SK-N-SH (cell line): ENCODE measurements at regions not wholly inside any gene's neighbourhood (a gene's known extent, or its start where the extent isn't known, plus 50 kb on each side); places are given as distances from the start of the nearest gene placed in this dataset.

Experiments used
- CTCF ChIA-PET: fragments of 300-600, 350-600 bp; formaldehyde crosslinking; extraction: SDS; loops from one replicate; lab custom pipeline; 2021; lab: Yijun Ruan, JAX
- POLR2A ChIA-PET: fragments of 350-600 bp; sonication (Branson Sonifier 250); formaldehyde crosslinking; extraction: SDS; loops from one replicate; lab custom pipeline; 2020; ENCODE audit warnings: antibody characterized with exemption, inconsistent platforms; lab: Yijun Ruan, JAX
- DNase-seq: peaks from one replicate; pipeline ENCODE4 v3.0.0; 2012
- H2AFZ ChIP-seq: fragments of 200-600 bp; sonication (generic); 2 replicates; pipeline ENCODE4 v1.8.1; 2016; ENCODE audit warnings: antibody characterized with exemption, mild to moderate bottlenecking, low read depth
- H3F3A ChIP-seq: fragments of 200-600 bp; sonication (generic); replicated peaks from 2 replicates; pipeline ENCODE3; 2016; ENCODE audit warnings: antibody characterized with exemption, mild to moderate bottlenecking; ENCODE audit not compliant: insufficient read depth
- H3K27ac ChIP-seq, 2 experiments: fragments of 200-500 bp in 1 of 2; fragments of 200-600 bp in 1 of 2; sonication (Bioruptor generic) in 1 of 2; sonication (generic), shearing (Covaris generic) in 1 of 2; 2 replicates each; pipeline versions ENCODE4 v1.5.1 to v1.6.1; 2014 to 2016; ENCODE audit warnings: low read depth in 2 of 2, inconsistent platforms in 1 of 2, low read length in 1 of 2, mild to moderate bottlenecking in 1 of 2, mixed read lengths in 1 of 2
- H3K27me3 ChIP-seq: fragments of 200-600 bp; sonication (generic), shearing (Covaris generic); 2 replicates; pipeline ENCODE4 v1.6.1; 2016; ENCODE audit warnings: mixed run types; ENCODE audit not compliant: insufficient read depth
- H3K36me3 ChIP-seq, 2 experiments: fragments of 200-500 bp in 1 of 2; fragments of 200-600 bp in 1 of 2; sonication (Bioruptor generic) in 1 of 2; sonication (generic) in 1 of 2; replicated peaks in 1 of 2; 2 replicates each; pipeline versions ENCODE3 to v1.5.1; 2014 to 2016; ENCODE audit warnings: low read length in 1 of 2, mild to moderate bottlenecking in 1 of 2; ENCODE audit not compliant: insufficient read depth in 2 of 2, control insufficient read depth in 1 of 2
- H3K4me1 ChIP-seq, 2 experiments: fragments of 200-500 bp in 1 of 2; fragments of 200-600 bp in 1 of 2; sonication (Bioruptor generic) in 1 of 2; sonication (generic), shearing (Covaris generic) in 1 of 2; 2 replicates each; pipeline versions ENCODE4 v1.5.1 to v1.6.1; 2014 to 2016; ENCODE audit warnings: low read depth in 1 of 2, low read length in 1 of 2, mixed run types in 1 of 2; ENCODE audit not compliant: insufficient read depth in 2 of 2, control insufficient read depth in 1 of 2
- H3K4me2 ChIP-seq: fragments of 200-600 bp; sonication (generic), shearing (Covaris generic); 2 replicates; pipeline ENCODE4 v1.6.1; 2017; ENCODE audit warnings: mixed run types
- H3K4me3 ChIP-seq, 2 experiments: fragments of 200-500 bp in 1 of 2; fragments of 200-600 bp in 1 of 2; sonication (Bioruptor generic) in 1 of 2; sonication (generic), shearing (Covaris generic) in 1 of 2; 2 replicates each; pipeline versions ENCODE4 v1.5.1 to v1.8.1; 2014 to 2016; ENCODE audit warnings: low read depth in 2 of 2, inconsistent platforms in 1 of 2, low read length in 1 of 2, mild to moderate bottlenecking in 1 of 2, mixed read lengths in 1 of 2, moderate library complexity in 1 of 2
- H3K79me2 ChIP-seq: fragments of 200-600 bp; sonication (generic); 2 replicates; pipeline ENCODE4 v1.8.1; 2017; ENCODE audit warnings: mild to moderate bottlenecking; ENCODE audit not compliant: insufficient read depth
- H3K9ac ChIP-seq: fragments of 200-600 bp; sonication (generic); 2 replicates; pipeline ENCODE4 v1.6.1; 2017; ENCODE audit warnings: mixed run types
- H3K9me2 ChIP-seq: fragments of 200-600 bp; sonication (generic); 2 replicates; pipeline ENCODE4 v1.6.1; 2017; ENCODE audit warnings: mixed run types
- H3K9me3 ChIP-seq: fragments of 200-600 bp; sonication (generic); 2 replicates; pipeline ENCODE4 v1.6.1; 2017; ENCODE audit warnings: mixed run types, mild to moderate bottlenecking, moderate library complexity
- H4K20me1 ChIP-seq: fragments of 200-600 bp; sonication (generic); 2 replicates; pipeline ENCODE4 v1.6.1; 2017; ENCODE audit warnings: mild to moderate bottlenecking, mixed run types; ENCODE audit not compliant: insufficient read depth
- CTCF ChIP-seq: fragments of 200-600 bp; sonication (generic); IDR thresholded peaks from 2 replicates; pipeline ENCODE4 v1.6.1; 2017; ENCODE audit warnings: antibody characterized with exemption, mild to moderate bottlenecking, moderate library complexity
- EP300 ChIP-seq, 2 experiments: IDR thresholded peaks; 2 replicates each; pipeline versions ENCODE4 v1.4.0 to v1.6.1; 2012; ENCODE audit warnings: borderline replicate concordance in 1 of 2, low read depth in 1 of 2, low read length in 1 of 2
- IRF3 ChIP-seq: fragments of 150-350 bp; IDR thresholded peaks from 2 replicates; pipeline ENCODE4 v1.6.1; 2016; ENCODE audit warnings: mild to moderate bottlenecking, low read depth, low read length
- NFIC ChIP-seq: IDR thresholded peaks from 2 replicates; pipeline ENCODE4 v1.4.0; 2012; ENCODE audit warnings: borderline replicate concordance
- PBX3 ChIP-seq: IDR thresholded peaks from 2 replicates; pipeline ENCODE4; 2012
- POLR2AphosphoS5 ChIP-seq: IDR thresholded peaks from 2 replicates; pipeline ENCODE4 v1.6.1; 2012; ENCODE audit warnings: low read depth, low read length
- SIN3A ChIP-seq: IDR thresholded peaks from 2 replicates; pipeline ENCODE4 v1.6.1; 2012; ENCODE audit warnings: low read depth, mild to moderate bottlenecking, low read length, moderate library complexity, borderline replicate concordance
- TCF12 ChIP-seq: IDR thresholded peaks from 2 replicates; pipeline ENCODE4 v1.4.0; 2012
- USF1 ChIP-seq: IDR thresholded peaks from 2 replicates; pipeline ENCODE4 v1.4.0; 2012; ENCODE audit warnings: low read depth, borderline replicate concordance
- WGBS: methylation state at CpG from one replicate; pipeline ENCODE4 v1.1.6; 2017; ENCODE audit warnings: low lambda C conversion rate; 5-methylcytosine and 5-hydroxymethylcytosine counted together

- Histone ChIP-seq H2AFZ (no peak overlapping the region), H3K4me1 (no peaks in the 10 kb centered on the region), H3K4me2 (no peak overlapping the region), H3K4me3 (no peak overlapping the region), H3K36me3 (no peaks in the 10 kb centered on the region), H3K9me2 (no peaks in the 10 kb centered on the region), H3K79me2 (no peaks in the 10 kb centered on the region), H3K27me3 (no peaks in the 10 kb centered on the region), H3K27ac (no peak overlapping the region), H3K9ac (no peak overlapping the region), H3K9me3 (no peaks in the 10 kb centered on the region), H3F3A (no peaks in the 10 kb centered on the region), H4K20me1 (no peaks in the 10 kb centered on the region)
- no peak for DNase-seq
- POLR2A ChIA-PET: no interaction called here
- CTCF ChIA-PET: interaction anchor here (0.6 kb wide), 1 partner anchor 872 kb away, joined by 3 read pairs; no protein-coding TSS in a partner anchor
- no peak for TF ChIP-seq SIN3A
- no peak for TF ChIP-seq POLR2AphosphoS5
- no peak for TF ChIP-seq IRF3
- TF ChIP-seq USF1: no peak
- TF ChIP-seq EP300 (IDR thresholded peaks at IDR 0.05; ENCODE audit: borderline replicate concordance in 1 of 2, low read depth in 1 of 2, low read length in 1 of 2): no peak
- TF ChIP-seq CTCF: no peak
- WGBS: 11% methylated on average over 3 of the region's 3 CpGs
Measured at GRCh38 chr16:7765079-7765550, 432.5 kb downstream of the RBFOX1 start.

GRCh38 chr16:7763111-7763510 is 430.5 kb downstream of the RBFOX1 start:
- Histone ChIP-seq H3K27me3 (no peaks in the 10 kb centered on the region), H3K4me2 (no peak overlapping the region), H2AFZ (no peak overlapping the region), H3K4me3 (no peak overlapping the region), H3K9me3 (no peaks in the 10 kb centered on the region), H3F3A (no peaks in the 10 kb centered on the region), H3K9ac (no peak overlapping the region), H3K27ac (no peak overlapping the region), H3K4me1 (no peaks in the 10 kb centered on the region), H3K79me2 (no peaks in the 10 kb centered on the region), H3K9me2 (no peaks in the 10 kb centered on the region), H3K36me3 (no peaks in the 10 kb centered on the region), H4K20me1 (no peaks in the 10 kb centered on the region)
- no peak for DNase-seq
- no peak for TF ChIP-seq TCF12
- TF ChIP-seq NFIC: no peak
- TF ChIP-seq PBX3: no peak
- CTCF ChIA-PET: no interaction called here
- POLR2A ChIA-PET: no interaction called here
- WGBS: 24% methylated on average over 8 of the region's 8 CpGs
